D721Med (cell line): ENCODE measurements at regions not wholly inside any gene's neighbourhood (a gene's known extent, or its start where the extent isn't known, plus 50 kb on each side); places are given as distances from the start of the nearest gene placed in this dataset.

Experiments used
- DNase-seq: peaks from one replicate; pipeline ENCODE4 v3.0.0; 2011; ENCODE audit warnings: low spot score; ENCODE audit not compliant: insufficient read length
- FAIRE-seq: peaks from 2 replicates; lab custom pipeline; 2011; peaks lifted over from hg19 to GRCh38; lab: Jason Lieb, UNC
- CTCF ChIP-seq: IDR thresholded peaks from 2 replicates; pipeline ENCODE4 v1.5.1; 2012; ENCODE audit warnings: mild to moderate bottlenecking, control low read depth; ENCODE audit not compliant: insufficient read depth; ENCODE audit errors: missing control alignments

- TF ChIP-seq CTCF: no peak
- no peak for DNase-seq
- FAIRE-seq: no peak
These were observed 245.3 kb downstream of the CTTN start for GRCh38 chr11:70643642-70644041.

GRCh38 chr11:70644343-70645060 lies 246.2 kb downstream of the CTTN start:
- TF ChIP-seq CTCF: no peak
- DNase-seq (no peak), FAIRE-seq (no peak)

GRCh38 chr11:70645537-70645936 lies 247.2 kb downstream of the CTTN start:
- TF ChIP-seq CTCF: no peak
- no peak for FAIRE-seq
- DNase-seq: no peak

- no peak for TF ChIP-seq CTCF
- FAIRE-seq (no peak), DNase-seq (no peak)
These were observed 248.1 kb downstream of the CTTN start for GRCh38 chr11:70646272-70647049.

- no peak for TF ChIP-seq CTCF
- no peak for DNase-seq
- FAIRE-seq: no peak
These were observed 249.1 kb downstream of the CTTN start for GRCh38 chr11:70647188-70648166.

- DNase-seq (no peak), FAIRE-seq (no peak)
- TF ChIP-seq CTCF: no peak
These were observed 252.0 kb downstream of the CTTN start for GRCh38 chr11:70650075-70650909.
